ENCODE measurements at regions not wholly inside any gene's neighbourhood (a gene's known extent, or its start where the extent isn't known, plus 50 kb on each side); places are given as distances from the start of the nearest gene placed in this dataset.

DNA sequence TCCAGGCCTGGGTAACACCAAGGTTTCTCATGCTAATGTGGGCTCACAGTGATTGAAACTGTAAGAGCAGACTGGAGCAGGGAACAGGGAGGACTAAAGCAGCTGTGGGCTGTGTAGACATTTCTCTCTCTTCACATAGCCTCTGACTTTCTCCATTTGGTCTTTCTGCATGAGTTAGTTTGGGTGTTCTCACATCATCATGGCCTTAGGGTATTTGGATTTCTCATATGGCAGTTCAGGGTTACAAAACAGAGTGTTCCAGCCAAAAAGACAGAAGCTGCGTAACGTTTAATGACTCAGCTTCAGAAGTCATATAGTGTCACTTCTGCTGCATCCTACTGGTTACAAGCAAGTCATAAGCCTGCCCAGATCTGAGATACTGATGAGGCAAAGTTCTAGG lies 52.0 kb upstream of the OSBPL8 start:
- intact Hi-C loops (cut with DNase I; ENCODE audit: low total_unique reads), result no loop called here
- TF ChIP-seq POLR2AphosphoS5 (IDR thresholded peaks at IDR 0.05), result no peak
- TF ChIP-seq, protein P1, sequence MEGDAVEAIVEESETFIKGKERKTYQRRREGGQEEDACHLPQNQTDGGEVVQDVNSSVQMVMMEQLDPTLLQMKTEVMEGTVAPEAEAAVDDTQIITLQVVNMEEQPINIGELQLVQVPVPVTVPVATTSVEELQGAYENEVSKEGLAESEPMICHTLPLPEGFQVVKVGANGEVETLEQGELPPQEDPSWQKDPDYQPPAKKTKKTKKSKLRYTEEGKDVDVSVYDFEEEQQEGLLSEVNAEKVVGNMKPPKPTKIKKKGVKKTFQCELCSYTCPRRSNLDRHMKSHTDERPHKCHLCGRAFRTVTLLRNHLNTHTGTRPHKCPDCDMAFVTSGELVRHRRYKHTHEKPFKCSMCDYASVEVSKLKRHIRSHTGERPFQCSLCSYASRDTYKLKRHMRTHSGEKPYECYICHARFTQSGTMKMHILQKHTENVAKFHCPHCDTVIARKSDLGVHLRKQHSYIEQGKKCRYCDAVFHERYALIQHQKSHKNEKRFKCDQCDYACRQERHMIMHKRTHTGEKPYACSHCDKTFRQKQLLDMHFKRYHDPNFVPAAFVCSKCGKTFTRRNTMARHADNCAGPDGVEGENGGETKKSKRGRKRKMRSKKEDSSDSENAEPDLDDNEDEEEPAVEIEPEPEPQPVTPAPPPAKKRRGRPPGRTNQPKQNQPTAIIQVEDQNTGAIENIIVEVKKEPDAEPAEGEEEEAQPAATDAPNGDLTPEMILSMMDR (IDR thresholded peaks at IDR 0.05), result no peak
- no peak for TF ChIP-seq POLR2A (IDR thresholded peaks at IDR 0.05)

DNA sequence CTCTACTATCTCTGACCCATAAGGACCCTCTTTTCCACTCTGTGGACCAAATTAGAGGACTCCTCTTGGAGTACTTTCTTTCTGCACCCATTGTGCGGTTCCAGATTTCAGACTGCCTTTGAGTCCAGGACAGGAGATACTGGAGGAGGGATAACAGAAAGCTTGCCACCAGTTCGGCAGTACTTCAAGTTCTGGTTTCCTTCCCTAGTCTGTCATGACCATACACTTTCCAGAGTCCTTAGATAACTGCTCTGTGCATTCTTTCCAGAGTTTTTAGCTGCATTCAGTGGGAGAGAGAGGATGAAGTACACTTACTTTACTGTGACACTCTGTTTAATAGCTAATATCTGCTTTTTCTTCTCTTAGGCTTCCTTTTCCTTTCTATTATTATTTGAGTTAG lies 54.8 kb upstream of the OSBPL8 start:
- H3K4me1 ChIP-seq, result no peaks in the 10 kb centered on the region
- H3K27ac ChIP-seq, result no peak overlapping the region
- no peaks in the 10 kb centered on the region for H3K9me3 ChIP-seq
- TF ChIP-seq POLR2A (IDR thresholded peaks at IDR 0.05) (no peak), POLR2AphosphoS5 (IDR thresholded peaks at IDR 0.05) (no peak)
- TF ChIP-seq, protein P1 (IDR thresholded peaks at IDR 0.05), result no peak
- H3K27me3 ChIP-seq, result no peaks in the 10 kb centered on the region
- H3K36me3 ChIP-seq, result no peaks in the 10 kb centered on the region
- no peak for DNase-seq (ENCODE audit: low spot score in 2 of 2)
- no peak overlapping the region for H3K4me3 ChIP-seq
- intact Hi-C loops (cut with DNase I; ENCODE audit: low total_unique reads), result no loop called here

More for the DNA sequence above, 52.0 kb upstream of the OSBPL8 start:
- Histone ChIP-seq H3K4me3 (no peak overlapping the region), H3K27ac (peak overlapping the region in 1 of 2 donors; percentile 57), H3K9me3 (no peaks in the 10 kb centered on the region), H3K36me3 (no peaks in the 10 kb centered on the region), H3K4me1 (no peaks in the 10 kb centered on the region), H3K27me3 (no peaks in the 10 kb centered on the region)
- no peak for DNase-seq (ENCODE audit: low spot score in 2 of 2)

DNA sequence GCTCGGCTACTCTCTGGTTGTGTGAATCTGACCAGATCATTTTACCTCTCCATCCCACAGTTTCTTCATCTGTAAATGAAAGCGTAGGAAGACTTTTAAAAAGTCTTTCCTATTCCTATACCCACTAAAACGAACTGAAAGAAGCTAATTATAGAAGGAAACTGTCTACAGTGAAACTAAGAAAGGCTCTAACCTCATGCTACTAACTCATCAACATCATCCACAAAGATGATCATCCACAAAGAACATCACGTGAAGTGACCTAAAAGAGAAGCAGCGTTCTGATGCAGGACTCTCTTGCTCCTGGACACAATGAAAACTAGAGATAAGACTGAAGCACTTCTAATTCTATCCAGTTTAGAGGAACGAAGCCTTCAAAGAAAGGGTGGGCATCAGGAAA lies 58.5 kb upstream of the OSBPL8 start:
- H3K4me1 ChIP-seq, result no peaks in the 10 kb centered on the region
- no peak overlapping the region for H3K4me3 ChIP-seq
- no peaks in the 10 kb centered on the region for H3K36me3 ChIP-seq
- H3K27me3 ChIP-seq, result no peaks in the 10 kb centered on the region
- no peak for DNase-seq (ENCODE audit: low spot score in 2 of 2)
- no peaks in the 10 kb centered on the region for H3K9me3 ChIP-seq
- H3K27ac ChIP-seq, result no peak overlapping the region
- intact Hi-C loops (cut with DNase I; ENCODE audit: low total_unique reads), result no loop called here
- TF ChIP-seq, protein P1 (IDR thresholded peaks at IDR 0.05), result no peak
- no peak for TF ChIP-seq POLR2A (IDR thresholded peaks at IDR 0.05)
- no peak for TF ChIP-seq POLR2AphosphoS5 (IDR thresholded peaks at IDR 0.05)

DNA sequence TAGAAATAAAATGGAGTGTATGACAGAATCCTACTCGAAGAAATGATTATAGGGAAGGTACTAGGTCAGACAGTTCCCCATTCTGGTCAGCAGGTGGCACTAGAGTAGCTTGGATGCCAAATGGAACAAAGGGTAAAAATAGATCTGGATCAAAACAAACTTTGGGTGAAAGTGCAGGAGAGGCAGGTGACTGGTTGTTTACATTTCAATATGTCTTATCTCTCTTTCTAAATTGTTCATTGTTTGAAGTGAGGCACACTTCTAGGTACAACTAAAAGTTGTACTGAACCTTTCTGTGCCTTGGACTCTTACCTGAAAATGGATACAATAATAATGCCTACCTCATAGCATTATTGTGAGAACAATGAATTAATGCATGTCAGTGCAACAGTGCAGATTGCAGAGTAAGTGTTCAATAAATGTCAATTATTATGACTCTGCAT lies 62.0 kb upstream of the OSBPL8 start:
- TF ChIP-seq, protein P1 (IDR thresholded peaks at IDR 0.05), result peak; percentile 94 to 98 (median 94)
- TF ChIP-seq POLR2AphosphoS5 (IDR thresholded peaks at IDR 0.05) (peak in 2 of 3 donors; percentile 54 to 66), POLR2A (IDR thresholded peaks at IDR 0.05) (no peak)
- Histone ChIP-seq H3K36me3 (no peaks in the 10 kb centered on the region), H3K9me3 (no peaks in the 10 kb centered on the region), H3K27me3 (no peaks in the 10 kb centered on the region), H3K27ac (no peak overlapping the region), H3K4me1 (no peaks in the 10 kb centered on the region), H3K4me3 (no peak overlapping the region)
- intact Hi-C loops (cut with DNase I; ENCODE audit: low total_unique reads), result loop anchor here (10.0 kb wide), 1 partner anchor 163 kb away; no protein-coding TSS in a partner anchor
- DNase-seq (ENCODE audit: low spot score in 2 of 2), result peak; percentile 61 to 70

DNA sequence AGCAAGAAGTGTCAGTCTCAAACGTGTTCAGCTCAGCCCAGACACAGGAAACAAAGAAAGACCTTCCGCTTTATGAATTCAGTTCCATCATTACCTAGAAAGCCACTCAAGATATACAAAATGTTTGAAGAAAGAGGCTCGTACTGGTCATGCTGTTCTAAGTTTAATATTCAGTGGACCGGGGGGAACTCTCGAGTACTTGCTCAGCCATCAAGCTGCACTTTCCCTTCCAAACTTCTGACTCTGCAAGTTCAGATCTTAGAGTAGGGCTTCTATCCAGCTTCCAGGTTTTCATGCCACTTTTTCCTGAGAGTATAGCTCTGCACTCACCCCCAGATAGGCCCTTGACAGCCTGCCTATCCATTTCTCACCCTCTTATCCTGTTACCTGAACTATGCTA lies 62.8 kb upstream of the OSBPL8 start:
- TF ChIP-seq, protein P1 (IDR thresholded peaks at IDR 0.05), result no peak
- TF ChIP-seq POLR2A (IDR thresholded peaks at IDR 0.05), result no peak
- TF ChIP-seq POLR2AphosphoS5 (IDR thresholded peaks at IDR 0.05), result no peak
- no peak for DNase-seq (ENCODE audit: low spot score in 2 of 2)
- H3K36me3 ChIP-seq, result no peaks in the 10 kb centered on the region
- no peak overlapping the region for H3K4me3 ChIP-seq
- intact Hi-C loops (cut with DNase I; ENCODE audit: low total_unique reads), result loop anchor here (10.0 kb wide), 1 partner anchor 162 kb away; no protein-coding TSS in a partner anchor
- H3K9me3 ChIP-seq, result no peaks in the 10 kb centered on the region
- no peaks in the 10 kb centered on the region for H3K4me1 ChIP-seq
- no peak overlapping the region for H3K27ac ChIP-seq
- no peaks in the 10 kb centered on the region for H3K27me3 ChIP-seq
